Choroid plexus epithelial cell (primary cell): ENCODE measurements at regions not wholly inside any gene's neighbourhood (a gene's known extent, or its start where the extent isn't known, plus 50 kb on each side); places are given as distances from the start of the nearest gene placed in this dataset.

ENCODE experiments used
- DNase-seq: peaks from one replicate; pipeline ENCODE4 v3.0.0-alpha.2; 2010; ENCODE audit warnings: low read depth
- H3K4me3 ChIP-seq: 2 replicates; pipeline ENCODE4 v1.5.1; 2011; ENCODE audit warnings: low read depth, mild to moderate bottlenecking, control low read depth, low read length, moderate library complexity
- CTCF ChIP-seq: conservative IDR thresholded peaks from 2 replicates; pipeline ENCODE4 v1.5.1; 2011; ENCODE audit warnings: low read depth, mild to moderate bottlenecking, control low read depth, inconsistent platforms, low read length, moderate library complexity

- no peak for TF ChIP-seq CTCF
- no peak overlapping the region for H3K4me3 ChIP-seq
- DNase-seq = no peak
Observed at GRCh38 chr1:95572002-95572401, 338.0 kb downstream of the RWDD3 start.

GRCh38 chr1:95572962-95573361, 339.0 kb downstream of the RWDD3 start:
- no peak for DNase-seq
- TF ChIP-seq CTCF = no peak
- H3K4me3 ChIP-seq = no peak overlapping the region

DNA sequence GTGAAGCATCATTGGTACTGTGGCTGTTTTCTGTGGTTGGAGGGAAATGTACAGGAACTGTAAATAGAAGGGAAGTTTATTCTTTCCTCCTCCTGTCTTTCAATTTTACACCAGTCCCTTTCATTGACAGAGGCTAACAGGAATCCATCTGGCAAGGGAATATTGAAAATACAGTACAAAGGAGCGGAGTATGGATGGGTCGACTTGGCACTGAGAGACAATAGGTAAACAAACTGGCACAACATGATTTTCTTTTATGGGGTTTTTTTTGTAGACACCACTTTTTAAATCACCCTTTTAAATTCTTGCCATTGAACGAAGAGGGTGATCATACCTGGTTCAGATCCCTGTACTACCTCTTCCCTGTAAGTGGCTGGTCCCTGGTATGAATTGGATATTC, 341.3 kb downstream of the RWDD3 start:
- TF ChIP-seq CTCF = no peak
- H3K4me3 ChIP-seq = no peak overlapping the region
- DNase-seq = no peak

GRCh38 chr1:95578462-95578861, 344.5 kb downstream of the RWDD3 start:
- DNase-seq = no peak
- no peak overlapping the region for H3K4me3 ChIP-seq
- no peak for TF ChIP-seq CTCF

DNA sequence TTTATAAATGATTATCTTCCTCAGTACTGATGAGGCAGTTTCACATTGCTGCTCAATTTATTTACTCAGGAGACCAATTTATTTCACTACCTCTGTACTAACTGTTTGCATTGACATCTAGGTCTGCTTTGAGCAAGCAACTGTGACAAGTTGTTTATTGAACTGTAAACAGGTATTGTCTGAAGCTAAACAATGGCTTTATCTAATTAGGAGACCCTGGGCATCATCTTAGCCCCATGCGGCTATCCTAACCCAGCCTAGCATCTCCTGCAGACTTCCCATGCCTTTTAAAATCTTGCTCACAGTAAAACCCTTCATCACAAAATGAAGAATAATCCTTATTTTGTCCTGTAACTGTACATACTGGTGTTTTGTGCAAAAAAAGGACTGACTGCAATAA, 348.2 kb downstream of the RWDD3 start:
- no peak for DNase-seq
- H3K4me3 ChIP-seq = no peak overlapping the region
- no peak for TF ChIP-seq CTCF

DNA sequence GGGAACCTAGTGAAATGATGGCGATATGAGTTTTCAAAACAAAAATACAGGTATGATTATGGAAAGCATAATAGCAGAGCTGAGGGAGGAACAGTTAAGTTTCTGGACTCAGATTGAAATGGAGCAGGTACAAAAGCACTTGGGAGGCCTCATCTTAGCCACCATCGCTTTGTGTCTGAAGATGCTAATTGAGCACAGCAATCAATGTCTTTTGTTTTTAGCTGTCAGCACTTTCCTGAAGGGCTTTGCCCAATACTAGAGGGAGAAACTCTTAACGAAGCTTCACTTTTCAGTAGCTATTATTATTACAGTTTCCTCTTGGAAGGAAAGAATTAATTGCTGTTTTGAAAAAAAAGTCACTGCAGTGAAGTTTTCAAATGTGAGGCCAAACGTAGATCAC, 348.7 kb downstream of the RWDD3 start:
- DNase-seq = no peak
- no peak for TF ChIP-seq CTCF

DNA sequence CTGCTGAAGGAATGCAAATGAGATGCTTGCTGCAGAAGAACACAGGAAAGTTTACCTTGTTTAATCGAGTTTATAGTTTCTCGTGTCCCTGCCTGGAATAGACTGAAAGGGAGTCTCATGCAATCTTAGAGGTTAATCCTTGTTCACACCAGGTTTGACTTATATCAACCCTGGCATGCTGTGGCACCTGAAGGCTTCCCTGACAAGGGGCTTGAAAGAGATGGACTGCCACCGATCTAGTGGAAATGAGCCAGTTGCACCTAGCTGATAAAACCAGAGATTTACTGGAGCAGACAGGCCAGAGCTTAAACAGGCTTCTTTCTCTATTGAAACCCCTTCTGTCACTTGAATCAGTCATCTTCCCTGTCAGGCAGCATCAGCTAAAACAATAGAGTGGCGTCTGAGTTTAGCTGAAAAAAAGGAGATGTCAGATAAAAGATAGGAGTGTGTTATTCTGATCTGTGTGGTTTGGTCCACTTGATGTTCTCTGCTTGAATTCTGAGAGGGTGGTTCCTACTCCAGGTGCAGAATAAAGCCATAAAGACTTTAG, 349.7 kb downstream of the RWDD3 start:
- DNase-seq = no peak
- H3K4me3 ChIP-seq = no peak overlapping the region
- no peak for TF ChIP-seq CTCF

More for the DNA sequence above, 348.7 kb downstream of the RWDD3 start:
- H3K4me3 ChIP-seq = no peak overlapping the region
